Right renal cortex interstitium (tissue), 3 donors: ENCODE measurements at regions not wholly inside any gene's neighbourhood (a gene's known extent, or its start where the extent isn't known, plus 50 kb on each side); places are given as distances from the start of the nearest gene placed in this dataset.
"Not testable (repeated sequence)": the region's sequence is repeated elsewhere in the genome, so short reads cannot be mapped to it uniquely, and the experiment has no call there.

Experiments
- DNase-seq, 3 donors: peaks; one replicate each; pipeline ENCODE4 v3.0.0-alpha.2; 2013; ENCODE audit warnings: low read depth in 3 of 3, low spot score in 2 of 3

DNA sequence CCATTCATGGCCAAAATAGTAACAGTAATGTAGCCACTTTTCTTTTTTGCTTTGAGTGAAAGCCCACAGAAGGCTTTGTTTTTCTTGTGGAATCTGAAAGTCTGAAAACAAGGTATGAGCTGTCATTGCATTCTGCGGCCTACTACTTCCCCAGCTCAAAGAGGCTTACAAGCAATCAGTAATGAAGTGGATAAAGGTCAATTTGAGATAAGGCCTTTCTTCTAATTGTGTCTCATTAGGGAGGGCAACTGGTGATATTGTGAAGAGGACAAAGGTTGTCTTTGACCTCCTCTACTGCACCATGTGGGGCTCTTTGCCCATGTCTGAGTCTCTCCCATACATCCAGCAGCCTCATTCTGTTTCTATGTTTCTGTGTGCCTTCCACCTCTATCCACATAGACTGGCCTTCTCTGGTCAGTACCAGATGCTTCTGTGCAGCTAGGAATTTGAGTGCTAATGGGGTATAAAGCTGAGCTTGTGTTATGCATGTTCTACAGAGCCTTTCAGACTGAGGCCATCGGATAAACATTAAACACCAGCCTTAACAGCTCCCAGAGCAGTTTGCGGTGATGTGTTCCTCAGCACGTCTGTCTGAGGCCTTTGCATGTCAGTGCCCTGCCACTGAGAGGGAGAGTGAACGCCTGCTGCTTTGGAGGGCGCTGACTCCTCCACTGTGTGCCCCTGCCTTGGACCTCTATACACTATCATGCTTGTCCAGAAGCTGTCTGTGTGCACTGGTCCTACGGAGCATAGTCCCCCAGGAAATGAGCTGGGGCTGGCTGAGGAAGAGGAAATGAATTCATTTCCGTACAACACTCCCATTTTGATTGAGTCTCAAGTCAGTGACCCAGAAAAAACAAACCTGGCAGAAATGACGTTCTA, 80.2 kb downstream of the SH2D1A start:
- DNase-seq, result no peak

DNA sequence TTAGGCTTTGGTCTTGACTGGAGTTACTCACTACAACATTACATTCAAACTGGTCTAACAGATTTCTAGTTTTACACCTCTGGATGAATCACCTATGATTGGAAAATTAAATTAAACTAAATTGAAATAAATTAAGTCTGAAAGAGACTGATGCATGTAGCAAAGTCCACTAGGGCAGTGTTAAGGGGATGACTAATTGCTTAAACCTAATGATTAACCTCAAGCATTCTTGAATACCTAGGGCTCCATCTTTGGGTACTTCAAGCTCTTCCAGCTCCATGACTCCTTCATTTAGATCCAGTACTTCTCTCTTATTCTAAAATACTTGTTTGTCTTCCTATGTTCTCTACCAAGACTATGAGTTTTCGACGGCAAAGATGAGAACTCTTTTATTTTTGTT, 86.8 kb downstream of the SH2D1A start:
- DNase-seq, result no peak

DNA sequence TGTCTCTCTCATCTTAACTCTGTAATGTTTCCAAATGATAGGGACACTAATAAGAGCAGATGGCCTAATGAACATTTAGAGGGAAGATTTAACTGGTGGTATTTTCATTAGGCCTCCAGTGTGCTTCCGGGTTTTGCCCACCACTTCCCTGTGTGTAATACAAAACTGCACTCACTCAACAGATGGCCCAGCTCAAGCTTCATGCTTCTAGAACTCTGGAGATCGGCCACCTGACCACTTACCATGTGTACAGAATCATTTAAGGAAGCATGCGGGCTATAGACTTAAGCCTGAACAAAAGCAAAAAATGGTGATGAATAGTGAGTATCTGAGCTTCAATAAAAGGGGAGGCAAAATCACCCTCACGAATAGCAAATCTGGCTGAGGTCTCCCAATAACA, 89.3 kb downstream of the SH2D1A start:
- no peak for DNase-seq

DNA sequence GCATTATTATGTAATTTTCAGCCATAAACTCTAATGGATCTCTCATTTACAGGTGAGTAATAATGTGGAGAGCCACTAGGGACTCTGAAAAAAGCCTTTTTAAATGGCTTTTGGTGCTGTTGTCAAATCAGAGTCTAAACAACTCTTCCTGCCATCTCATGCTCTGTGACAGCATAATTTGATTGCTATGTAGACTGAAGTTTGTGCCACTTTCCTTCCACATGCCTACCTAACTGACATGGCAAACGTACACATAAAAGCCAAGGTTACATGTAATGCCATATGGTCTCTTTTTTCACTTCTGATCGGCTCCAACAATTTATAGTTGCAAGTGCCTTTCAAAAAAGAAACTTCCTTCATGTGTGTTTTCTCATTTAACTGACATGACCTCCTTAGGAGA, 94.3 kb downstream of the SH2D1A start:
- no peak for DNase-seq

DNA sequence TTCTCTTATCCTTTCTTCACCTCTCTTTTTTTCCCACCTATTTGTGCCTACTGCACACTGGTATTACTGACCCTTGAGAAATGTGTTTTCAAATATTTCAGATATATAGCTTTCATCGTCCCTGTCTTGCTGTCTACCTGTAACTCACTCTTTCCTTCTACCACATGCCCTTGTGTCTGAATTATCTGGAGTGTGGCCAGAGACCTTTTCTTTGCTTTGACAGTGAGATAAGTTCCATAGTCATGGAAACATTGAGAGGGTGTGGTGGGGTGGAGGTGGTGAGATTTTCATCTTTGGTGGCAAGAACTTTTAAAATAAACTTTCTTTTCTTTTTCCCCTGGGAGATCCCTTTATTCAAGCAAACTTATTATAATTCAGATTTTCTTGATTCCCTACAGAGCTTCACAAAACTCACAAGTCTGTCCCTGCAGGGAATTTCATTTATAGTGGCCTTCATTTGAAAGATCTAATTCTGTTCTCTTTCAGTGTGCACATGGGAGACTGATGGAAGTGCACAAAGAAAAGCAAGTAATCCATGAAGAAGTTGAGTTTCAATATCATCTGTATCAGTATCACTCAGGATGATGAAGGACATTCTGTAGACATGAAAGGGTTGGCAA, 95.7 kb downstream of the SH2D1A start:
- no peak for DNase-seq

DNA sequence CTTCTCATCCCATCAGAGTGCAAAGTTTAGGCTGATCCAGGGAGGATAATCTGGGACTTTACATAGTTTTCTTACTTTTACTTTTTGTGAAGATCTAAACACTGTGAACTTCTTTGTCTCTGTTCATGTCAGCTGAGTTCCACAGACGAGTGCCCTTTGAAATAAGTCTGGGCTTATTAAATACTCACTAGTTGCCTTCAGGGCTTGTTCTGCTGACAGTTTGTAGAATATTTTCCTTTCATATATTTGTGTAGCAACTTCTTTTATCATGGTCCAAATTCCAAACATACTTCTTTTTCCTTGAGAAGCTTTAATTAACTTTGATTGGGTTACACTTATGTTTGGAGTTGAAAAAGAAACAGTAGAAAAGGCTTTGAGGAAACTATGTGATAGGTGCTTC, 109.6 kb downstream of the SH2D1A start:
- no peak for DNase-seq

DNA sequence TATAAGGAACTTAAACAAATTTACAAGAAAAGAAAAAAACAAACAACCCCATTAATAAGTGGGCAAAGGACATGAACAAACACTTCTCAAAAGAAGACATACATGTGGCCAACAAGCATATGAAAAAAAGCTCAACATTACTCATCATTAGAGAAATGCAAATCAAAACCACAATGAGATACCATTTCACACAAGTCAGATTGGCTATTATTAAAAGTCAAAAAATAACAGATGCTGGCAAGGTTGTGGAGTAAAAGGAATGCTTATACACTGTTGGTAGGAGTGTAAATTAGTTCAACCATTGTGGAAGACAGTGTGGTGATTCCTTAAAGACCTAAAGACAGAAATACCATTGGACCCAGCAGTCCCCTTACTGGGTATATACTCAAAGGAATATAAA, 113.5 kb downstream of the SH2D1A start:
- DNase-seq, result not testable (repeated sequence)

DNA sequence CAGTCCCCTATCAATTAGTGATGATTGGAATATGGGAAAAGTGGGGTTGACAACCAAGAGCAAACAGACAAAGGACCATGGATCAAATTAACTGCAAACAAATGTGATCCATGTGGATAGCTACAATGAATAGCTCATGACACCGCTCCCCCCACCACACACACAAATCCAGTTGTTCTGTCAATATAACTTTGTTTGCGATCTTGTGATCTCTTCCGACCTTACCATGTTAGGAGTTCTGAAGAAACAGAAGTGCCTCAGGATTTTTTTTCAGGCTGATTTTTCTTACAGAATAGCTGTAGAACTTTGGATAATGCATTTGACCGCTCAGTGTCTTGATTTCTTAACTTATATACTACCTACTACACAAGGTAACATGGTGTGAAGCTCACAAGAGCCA, 116.6 kb downstream of the SH2D1A start:
- no peak for DNase-seq

DNA sequence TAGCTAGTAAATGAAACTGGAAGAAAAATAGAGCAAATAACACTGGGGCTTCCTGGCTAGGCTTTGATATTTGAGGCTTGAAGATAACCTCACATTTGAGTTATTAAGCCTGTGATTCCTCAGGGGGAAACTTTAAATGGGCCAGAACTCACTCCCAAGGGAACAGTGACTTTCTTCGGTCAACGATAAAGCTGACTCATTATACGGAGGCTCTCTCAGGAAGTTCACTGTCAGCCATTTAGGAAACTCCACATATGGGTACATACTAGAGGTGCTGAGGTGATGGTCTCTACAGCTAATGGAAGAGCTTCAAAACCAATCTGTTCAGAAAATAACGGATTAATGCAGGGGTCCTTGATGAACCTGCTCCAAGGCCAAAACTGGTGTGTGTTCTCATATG, 120.8 kb downstream of the SH2D1A start:
- DNase-seq, result no peak

DNA sequence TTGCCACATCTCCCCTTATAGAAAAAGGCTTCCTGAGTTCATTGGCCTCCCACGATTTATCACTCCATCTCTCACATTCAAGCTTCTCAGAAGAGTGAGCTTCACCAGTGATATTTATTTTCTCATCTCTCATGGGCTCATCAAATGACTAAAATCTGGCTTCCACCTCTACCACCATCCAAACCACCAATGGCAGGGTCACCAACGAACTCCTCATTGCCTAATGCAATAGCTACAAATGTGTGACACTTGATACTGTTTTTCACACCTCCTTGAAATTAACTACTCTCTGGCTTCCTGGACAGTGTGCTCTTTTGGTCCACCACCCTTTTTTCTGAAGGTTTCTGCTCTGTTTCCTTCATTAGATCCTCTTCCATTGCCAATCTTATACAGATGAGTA, 129.0 kb downstream of the SH2D1A start:
- no peak for DNase-seq

DNA sequence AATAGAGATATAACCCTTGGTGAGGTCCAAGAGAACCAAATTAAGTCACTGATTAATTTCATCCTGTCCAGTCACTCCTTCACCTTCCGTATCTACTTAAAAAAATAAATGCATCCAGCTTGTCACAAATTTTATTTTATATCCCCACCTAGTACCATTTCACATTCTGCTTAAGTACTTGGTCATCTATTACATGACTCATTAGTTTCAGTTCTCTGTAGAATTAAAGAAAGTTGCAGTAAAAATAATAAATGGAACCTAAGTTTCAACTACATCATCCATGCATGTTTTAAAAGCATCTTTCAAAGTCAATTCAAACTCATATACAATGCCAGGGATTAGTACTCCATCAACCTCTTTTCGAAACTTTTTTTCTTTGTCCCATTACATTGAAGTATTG, 130.2 kb downstream of the SH2D1A start:
- no peak for DNase-seq

DNA sequence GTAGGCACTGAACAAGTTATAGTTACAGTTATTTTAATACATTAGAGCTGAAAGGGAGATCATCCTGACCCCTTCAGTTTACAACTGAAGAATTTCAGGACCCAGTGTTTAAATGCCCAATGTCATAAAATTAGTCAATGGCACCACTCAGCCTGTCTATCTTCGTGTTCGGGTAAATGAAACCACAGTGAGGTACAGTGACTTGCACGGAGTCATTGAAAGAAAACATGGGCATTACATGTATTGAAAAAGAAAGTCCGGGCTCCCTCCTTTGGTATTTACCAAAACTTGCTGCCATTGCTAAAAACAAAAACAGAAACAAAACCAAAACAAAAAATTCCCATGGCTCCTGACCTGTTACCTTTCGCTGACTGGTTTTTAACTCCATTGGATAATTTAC, 131.7 kb downstream of the SH2D1A start:
- DNase-seq, result no peak

DNA sequence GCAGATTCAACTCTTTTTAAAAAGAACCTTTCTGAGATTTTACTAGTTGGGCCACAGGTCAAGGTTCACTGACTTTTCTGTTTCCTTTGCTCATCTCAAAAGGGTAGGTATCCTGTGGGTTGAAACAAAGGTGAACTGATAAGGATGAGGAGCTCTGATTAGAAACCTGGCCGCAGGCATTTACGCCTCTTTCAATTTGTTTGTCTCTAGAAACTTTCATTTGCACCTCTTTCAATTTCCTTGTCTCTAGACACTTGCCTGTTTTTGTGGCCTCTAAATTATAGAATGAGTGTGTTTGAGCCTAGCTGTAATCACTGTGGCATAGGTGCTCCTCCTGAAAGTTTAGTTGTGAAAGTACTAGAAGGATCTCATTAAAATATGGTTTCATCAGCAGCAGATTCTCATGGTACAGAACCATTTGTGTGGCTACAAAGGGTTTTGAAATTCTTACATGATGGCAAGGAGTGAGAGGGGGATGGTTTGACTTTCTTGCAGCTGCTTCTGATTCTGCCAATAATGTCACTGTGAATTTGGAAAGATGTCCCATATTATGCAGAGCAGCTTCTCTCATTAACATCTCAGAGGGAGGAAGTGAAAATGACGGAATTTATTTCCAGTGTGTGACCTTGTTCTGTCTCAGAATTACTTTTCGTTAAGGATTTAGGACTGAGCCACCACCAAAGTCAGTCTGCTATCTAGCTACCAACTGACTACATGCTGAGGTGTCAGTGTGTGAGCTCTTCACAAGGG, 142.2 kb downstream of the SH2D1A start:
- DNase-seq, result no peak

DNA sequence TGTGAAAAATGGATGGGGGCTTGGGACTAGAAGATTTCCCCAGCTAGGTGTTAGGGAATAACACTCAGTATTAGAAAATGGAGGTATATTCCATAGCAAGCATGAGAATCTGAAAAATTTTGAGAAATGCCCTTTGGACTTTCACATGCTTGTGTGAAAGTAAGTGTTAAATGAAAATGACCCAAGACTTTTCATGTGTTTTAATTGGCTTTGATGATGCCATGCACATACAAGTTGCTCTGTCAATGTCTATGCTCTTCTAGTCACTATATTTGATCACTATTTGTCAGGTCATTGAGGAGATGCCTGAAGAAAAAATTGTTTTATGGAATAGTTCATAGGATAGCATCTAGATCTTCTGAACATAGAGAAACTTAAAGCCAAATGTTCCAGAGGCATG, 147.6 kb downstream of the SH2D1A start:
- no peak for DNase-seq

DNA sequence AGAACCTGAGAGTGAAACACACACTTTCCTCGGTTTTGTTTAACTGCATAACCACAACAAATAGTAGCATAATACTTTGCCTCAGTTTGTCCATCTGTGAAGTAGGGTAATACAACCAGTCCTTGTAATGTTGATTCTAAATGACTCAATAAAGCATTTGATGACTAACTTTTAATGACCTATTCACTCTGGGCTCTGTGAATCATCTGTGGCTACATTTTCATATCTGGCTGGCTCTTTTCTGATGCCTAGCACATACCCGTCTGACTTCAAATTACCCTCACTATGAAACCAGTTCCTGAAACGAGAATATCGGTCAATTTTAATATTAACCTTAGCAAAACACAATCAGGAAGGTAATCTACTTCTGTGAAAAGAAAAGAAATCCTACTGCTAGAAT, 151.0 kb downstream of the SH2D1A start:
- DNase-seq, result no peak

DNA sequence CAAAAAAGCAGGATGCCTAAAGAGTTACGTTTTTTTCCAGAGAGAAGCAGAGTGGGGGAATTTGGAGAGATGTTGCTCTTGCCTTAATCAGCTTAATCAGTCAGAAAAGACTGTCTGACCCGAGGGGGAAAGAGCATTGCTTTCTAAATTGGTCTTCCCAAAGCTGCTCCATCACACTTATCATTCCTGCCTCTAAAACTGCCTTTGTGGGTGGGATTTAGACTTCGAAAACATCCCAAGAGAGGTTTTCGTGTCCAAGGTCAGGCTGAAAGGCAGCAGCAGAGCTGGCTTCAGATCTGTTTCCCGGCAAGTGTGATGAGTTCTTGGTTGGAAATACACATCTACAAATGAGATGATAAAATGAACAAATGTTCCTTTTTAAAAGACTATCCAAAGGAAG, 155.2 kb downstream of the SH2D1A start:
- DNase-seq, result no peak

DNA sequence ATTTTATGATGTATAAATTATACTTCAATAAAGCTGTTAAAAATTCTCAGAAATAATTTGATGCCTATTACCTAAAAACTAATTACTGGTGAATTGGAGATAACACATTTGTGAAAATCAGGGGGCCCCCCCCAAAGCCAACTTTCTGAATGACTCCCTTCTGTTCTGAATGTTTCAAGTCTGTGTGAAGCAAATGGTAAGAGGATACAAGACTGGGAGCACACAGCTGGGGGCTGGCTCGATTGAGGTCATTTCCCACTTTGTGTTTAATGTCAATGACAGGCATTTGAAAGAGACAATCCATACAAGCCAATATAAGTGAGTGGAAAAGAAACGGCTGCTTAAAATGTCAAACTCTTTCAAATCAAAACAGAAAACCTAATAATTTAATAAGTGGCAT, 155.8 kb downstream of the SH2D1A start:
- DNase-seq, result no peak

DNA sequence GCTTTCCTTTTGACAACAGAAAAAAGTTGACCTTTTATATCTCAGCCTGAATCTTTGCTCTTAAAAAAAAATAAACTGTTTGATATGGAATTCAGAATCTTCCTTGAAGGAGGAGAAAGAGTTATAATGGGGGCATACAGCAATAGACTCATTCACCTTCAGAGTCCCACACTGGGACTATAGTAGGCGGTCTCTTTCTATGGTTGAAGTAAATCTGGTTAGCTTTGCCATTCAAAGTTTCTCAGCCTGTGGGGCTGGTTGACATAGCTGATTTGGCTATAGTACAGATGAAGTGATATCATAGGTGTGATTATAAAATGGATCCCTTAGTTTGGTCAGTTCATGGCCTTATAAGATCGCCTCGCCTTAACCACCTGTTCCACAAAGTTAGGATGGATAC, 156.2 kb downstream of the SH2D1A start:
- no peak for DNase-seq

DNA sequence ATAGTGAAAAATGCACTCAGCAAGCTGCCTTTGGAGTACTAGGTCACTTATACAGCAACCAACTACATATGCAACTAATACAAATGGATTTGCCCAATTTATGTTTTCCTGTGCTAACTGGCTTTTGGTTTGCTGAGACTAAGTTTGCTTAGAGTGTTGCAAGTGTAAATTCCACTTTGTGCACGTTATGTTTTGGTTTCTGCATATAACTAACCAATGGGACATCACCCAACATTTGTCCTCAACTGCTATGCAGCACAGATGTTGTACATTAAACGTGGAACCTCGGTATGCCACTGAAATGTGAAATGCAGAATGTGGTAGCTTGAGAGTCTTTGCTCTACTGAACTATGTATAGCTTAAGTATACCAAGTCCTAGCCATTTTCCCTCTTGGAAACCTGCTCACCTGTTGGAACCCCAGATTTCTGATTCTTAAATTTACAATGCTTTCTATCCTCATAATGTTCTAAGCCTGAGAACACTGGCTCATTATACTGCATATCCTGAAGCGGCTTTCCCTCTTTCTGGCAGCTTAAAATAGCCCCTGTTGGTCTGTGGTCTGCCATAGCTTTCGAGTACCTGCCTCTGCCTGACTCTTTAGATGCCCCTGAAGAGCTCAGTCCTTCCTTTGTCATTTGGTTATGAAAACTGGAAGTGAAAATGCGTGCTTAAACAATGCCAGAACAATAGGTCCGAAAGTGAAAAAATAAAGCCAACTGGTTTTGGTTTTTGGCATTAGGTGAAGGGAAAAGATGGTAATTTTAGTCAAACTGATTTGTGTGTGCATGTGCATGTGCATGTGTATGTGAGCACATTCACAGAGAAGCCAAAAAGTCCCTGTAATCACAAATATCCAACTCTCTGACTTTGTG, 158.0 kb downstream of the SH2D1A start:
- DNase-seq, result no peak

DNA sequence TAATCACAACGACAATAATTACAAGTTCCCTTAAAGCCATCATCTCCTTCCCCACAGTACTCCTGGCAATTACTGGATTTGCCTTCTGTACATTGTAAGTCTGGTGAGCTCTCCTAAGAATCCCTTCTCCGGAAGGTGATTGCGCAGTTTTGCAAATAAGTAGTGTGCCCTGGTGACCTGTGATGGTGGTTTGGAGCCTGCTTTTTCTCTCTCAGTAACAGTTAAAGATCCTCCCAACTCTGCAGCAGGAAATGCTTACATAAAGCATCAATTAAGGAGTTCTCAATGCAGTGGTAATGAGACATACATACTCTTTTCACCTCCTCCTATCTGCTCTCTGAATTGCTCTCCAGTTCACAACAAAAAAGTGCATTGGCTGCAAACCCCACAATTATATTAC, 159.7 kb downstream of the SH2D1A start:
- DNase-seq, result no peak

DNA sequence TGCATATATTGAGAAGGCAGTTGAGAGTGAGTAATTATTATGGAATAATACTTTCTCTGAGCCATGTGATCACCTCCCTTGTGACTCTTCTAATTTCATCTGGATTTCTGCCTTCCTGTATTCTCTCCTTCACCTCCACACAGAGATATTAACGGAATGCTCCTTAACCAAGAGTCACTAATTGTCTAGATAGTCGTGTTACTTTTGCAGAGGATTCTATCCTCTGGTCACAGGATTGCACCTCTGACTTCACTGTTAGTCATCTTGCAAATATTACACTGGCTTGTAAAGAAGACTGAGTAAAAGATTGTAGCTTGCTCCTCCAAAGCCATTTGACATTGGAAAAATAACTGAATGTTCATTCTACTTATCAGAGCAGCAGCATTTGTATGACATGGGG, 160.9 kb downstream of the SH2D1A start:
- no peak for DNase-seq
